ENCODE measurements at regions not wholly inside any gene's neighbourhood (a gene's known extent, or its start where the extent isn't known, plus 50 kb on each side); places are given as distances from the start of the nearest gene placed in this dataset.

GRCh38 chr10:20502903-20503585, 394.1 kb downstream of the NEBL start:
- Histone ChIP-seq H3K27me3 (no peaks in the 10 kb centered on the region), H3K36me3 (no peaks in the 10 kb centered on the region), H3K4me3 (no peak overlapping the region), H3K4me1 (no peaks in the 10 kb centered on the region), H3K27ac (no peak overlapping the region), H3K9me3 (no peaks in the 10 kb centered on the region)
- TF ChIP-seq CTCF (IDR thresholded peaks at IDR 0.05) = no peak
- intact Hi-C loops (cut with DNase I) = no loop called here
- no peak for DNase-seq (ENCODE audit: low spot score in 2 of 2)

GRCh38 chr10:20494474-20494873, 402.6 kb downstream of the NEBL start:
- H3K36me3 ChIP-seq = no peaks in the 10 kb centered on the region
- intact Hi-C loops (cut with DNase I) = no loop called here
- TF ChIP-seq CTCF (IDR thresholded peaks at IDR 0.05) = no peak
- peaks cover 0 to 12% of the 10 kb centered on the region in 2 donors for H3K9me3 ChIP-seq
- no peaks in the 10 kb centered on the region for H3K27me3 ChIP-seq
- DNase-seq (ENCODE audit: low spot score in 2 of 2) = no peak
- no peak overlapping the region for H3K4me3 ChIP-seq
- H3K27ac ChIP-seq = no peak overlapping the region
- H3K4me1 ChIP-seq = no peaks in the 10 kb centered on the region

- intact Hi-C loops (cut with DNase I) = no loop called here
- no peak overlapping the region for H3K27ac ChIP-seq
- no peaks in the 10 kb centered on the region for H3K27me3 ChIP-seq
- no peaks in the 10 kb centered on the region for H3K4me1 ChIP-seq
- TF ChIP-seq CTCF (IDR thresholded peaks at IDR 0.05) = no peak
- H3K36me3 ChIP-seq = no peaks in the 10 kb centered on the region
- no peak for DNase-seq (ENCODE audit: low spot score in 2 of 2)
- H3K9me3 ChIP-seq = peaks cover 0 to 12% of the 10 kb centered on the region in 2 donors
- no peak overlapping the region for H3K4me3 ChIP-seq
These were observed 404.7 kb downstream of the NEBL start for GRCh38 chr10:20492447-20492846.

GRCh38 chr10:20489961-20490360, 407.1 kb downstream of the NEBL start:
- no peak overlapping the region for H3K4me3 ChIP-seq
- DNase-seq (ENCODE audit: low spot score in 2 of 2) = no peak
- intact Hi-C loops (cut with DNase I) = no loop called here
- no peak for TF ChIP-seq CTCF (IDR thresholded peaks at IDR 0.05)
- no peaks in the 10 kb centered on the region for H3K36me3 ChIP-seq
- peaks cover 0 to 12% of the 10 kb centered on the region in 2 donors for H3K9me3 ChIP-seq
- H3K27me3 ChIP-seq = no peaks in the 10 kb centered on the region
- H3K4me1 ChIP-seq = no peaks in the 10 kb centered on the region
- no peak overlapping the region for H3K27ac ChIP-seq

GRCh38 chr10:20486791-20487190, 410.3 kb downstream of the NEBL start:
- no peak for TF ChIP-seq CTCF (IDR thresholded peaks at IDR 0.05)
- intact Hi-C loops (cut with DNase I) = no loop called here
- H3K9me3 ChIP-seq = no peaks in the 10 kb centered on the region
- DNase-seq (ENCODE audit: low spot score in 2 of 2) = no peak
- H3K27ac ChIP-seq = no peak overlapping the region
- H3K4me1 ChIP-seq = no peaks in the 10 kb centered on the region
- H3K4me3 ChIP-seq = no peak overlapping the region
- H3K27me3 ChIP-seq = no peaks in the 10 kb centered on the region
- H3K36me3 ChIP-seq = no peaks in the 10 kb centered on the region

- Histone ChIP-seq H3K4me3 (no peak overlapping the region), H3K9me3 (no peaks in the 10 kb centered on the region), H3K27ac (no peak overlapping the region), H3K27me3 (no peaks in the 10 kb centered on the region), H3K4me1 (no peaks in the 10 kb centered on the region), H3K36me3 (no peaks in the 10 kb centered on the region)
- intact Hi-C loops (cut with DNase I) = no loop called here
- no peak for DNase-seq (ENCODE audit: low spot score in 2 of 2)
- no peak for TF ChIP-seq CTCF (IDR thresholded peaks at IDR 0.05)
These were observed 411.6 kb downstream of the NEBL start for GRCh38 chr10:20485554-20485953.
